ENCODE measurements at regions not wholly inside any gene's neighbourhood (a gene's known extent, or its start where the extent isn't known, plus 50 kb on each side); places are given as distances from the start of the nearest gene placed in this dataset.

DNA sequence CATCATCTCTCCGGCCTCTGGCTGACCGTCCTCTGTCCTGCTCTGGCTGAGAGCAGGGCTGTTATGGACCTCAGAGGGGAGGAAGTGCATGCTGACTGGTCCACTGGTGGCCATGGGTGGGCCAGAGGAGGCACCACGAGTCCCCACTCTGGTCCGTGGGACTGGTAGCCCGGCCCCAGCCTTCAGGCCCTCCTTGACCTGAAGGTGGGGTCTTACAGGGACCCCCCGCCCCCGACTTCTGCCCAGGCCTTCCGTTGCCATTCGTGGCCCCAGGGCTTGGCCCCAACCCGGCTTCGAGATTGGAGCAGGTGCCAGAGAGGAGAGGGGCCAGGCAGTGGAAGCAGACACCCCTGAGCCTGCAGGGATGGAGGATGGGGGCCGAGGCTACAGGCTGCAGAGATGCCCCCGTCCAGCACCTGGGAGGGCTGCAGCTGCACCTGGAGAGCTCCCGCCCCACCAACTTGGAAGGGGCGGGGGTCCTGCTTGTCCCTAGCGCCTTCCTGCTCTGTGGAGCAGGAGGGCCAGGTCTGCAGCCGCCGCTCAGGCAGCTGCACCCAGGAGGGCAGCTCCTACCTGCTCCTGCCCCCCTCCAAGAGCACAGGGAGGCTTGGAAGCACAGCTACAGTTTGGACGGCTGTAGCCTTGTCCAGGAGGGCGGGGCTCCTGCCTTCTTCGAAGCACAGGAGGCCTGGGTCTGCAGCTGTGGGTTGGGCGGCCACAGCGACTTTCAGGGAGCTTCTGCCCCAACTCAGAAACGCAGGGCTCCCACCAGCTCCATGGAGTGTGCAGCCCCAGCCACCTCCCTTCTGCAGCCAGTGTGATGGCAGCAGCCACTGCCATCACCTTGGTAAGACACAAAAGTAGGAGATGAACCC is 142.5 kb downstream of the KLF13 start:
- H3K27ac ChIP-seq (ENCODE audit: low read length): no peak overlapping the region
- no peaks in the 10 kb centered on the region for H3K4me1 ChIP-seq (ENCODE audit: control insufficient read depth in 1 of 2, insufficient read depth in 2 of 2, low read length in 2 of 2)
- H3K27me3 ChIP-seq (ENCODE audit: low read depth, low read length): no peaks in the 10 kb centered on the region
- H3K9me3 ChIP-seq (ENCODE audit: control insufficient read depth in 1 of 2, low read length in 2 of 2): no peaks in the 10 kb centered on the region
- no peak overlapping the region for H3K4me3 ChIP-seq (ENCODE audit: low read depth in 1 of 2, low read length in 2 of 2)
- H3K36me3 ChIP-seq (ENCODE audit: control insufficient read depth in 1 of 2, insufficient read depth in 2 of 2, low read length in 2 of 2): no peaks in the 10 kb centered on the region

- Histone ChIP-seq H3K36me3 (ENCODE audit: control insufficient read depth in 1 of 2, insufficient read depth in 2 of 2, low read length in 2 of 2) (no peaks in the 10 kb centered on the region), H3K27me3 (ENCODE audit: low read depth, low read length) (no peaks in the 10 kb centered on the region), H3K4me1 (ENCODE audit: control insufficient read depth in 1 of 2, insufficient read depth in 2 of 2, low read length in 2 of 2) (no peaks in the 10 kb centered on the region)
Observed at GRCh38 chr15:31469786-31470525, 143.3 kb downstream of the KLF13 start.

DNA sequence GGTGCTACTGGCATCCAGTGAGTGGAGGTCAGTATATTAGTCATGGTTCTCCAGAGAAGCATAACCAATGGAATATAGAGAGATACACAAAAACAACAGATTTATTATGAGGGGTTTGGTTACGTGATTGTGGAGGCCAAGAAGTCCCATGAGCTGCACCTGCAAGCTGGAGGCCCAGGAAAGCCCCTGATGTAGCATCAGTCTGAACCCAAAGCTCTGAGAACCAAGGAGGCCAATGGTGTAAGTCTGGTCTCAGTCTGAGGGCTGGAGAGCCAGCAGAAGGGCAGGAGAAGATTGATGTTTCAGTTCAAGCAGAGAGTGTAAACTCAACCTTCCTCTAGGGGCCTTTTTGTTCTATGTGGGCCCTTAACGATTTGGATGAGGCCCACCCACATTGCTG is 144.1 kb downstream of the KLF13 start:
- Histone ChIP-seq H3K27me3 (ENCODE audit: low read depth, low read length) (no peaks in the 10 kb centered on the region), H3K4me3 (ENCODE audit: low read depth in 1 of 2, low read length in 2 of 2) (no peak overlapping the region), H3K4me1 (ENCODE audit: control insufficient read depth in 1 of 2, insufficient read depth in 2 of 2, low read length in 2 of 2) (no peaks in the 10 kb centered on the region), H3K9me3 (ENCODE audit: control insufficient read depth in 1 of 2, low read length in 2 of 2) (no peaks in the 10 kb centered on the region), H3K36me3 (ENCODE audit: control insufficient read depth in 1 of 2, insufficient read depth in 2 of 2, low read length in 2 of 2) (no peaks in the 10 kb centered on the region), H3K27ac (ENCODE audit: low read length) (no peak overlapping the region)

More at GRCh38 chr15:31469786-31470525, 143.3 kb downstream of the KLF13 start:
- Histone ChIP-seq H3K4me3 (ENCODE audit: low read depth in 1 of 2, low read length in 2 of 2) (no peak overlapping the region), H3K27ac (ENCODE audit: low read length) (no peak overlapping the region), H3K9me3 (ENCODE audit: control insufficient read depth in 1 of 2, low read length in 2 of 2) (no peaks in the 10 kb centered on the region)

DNA sequence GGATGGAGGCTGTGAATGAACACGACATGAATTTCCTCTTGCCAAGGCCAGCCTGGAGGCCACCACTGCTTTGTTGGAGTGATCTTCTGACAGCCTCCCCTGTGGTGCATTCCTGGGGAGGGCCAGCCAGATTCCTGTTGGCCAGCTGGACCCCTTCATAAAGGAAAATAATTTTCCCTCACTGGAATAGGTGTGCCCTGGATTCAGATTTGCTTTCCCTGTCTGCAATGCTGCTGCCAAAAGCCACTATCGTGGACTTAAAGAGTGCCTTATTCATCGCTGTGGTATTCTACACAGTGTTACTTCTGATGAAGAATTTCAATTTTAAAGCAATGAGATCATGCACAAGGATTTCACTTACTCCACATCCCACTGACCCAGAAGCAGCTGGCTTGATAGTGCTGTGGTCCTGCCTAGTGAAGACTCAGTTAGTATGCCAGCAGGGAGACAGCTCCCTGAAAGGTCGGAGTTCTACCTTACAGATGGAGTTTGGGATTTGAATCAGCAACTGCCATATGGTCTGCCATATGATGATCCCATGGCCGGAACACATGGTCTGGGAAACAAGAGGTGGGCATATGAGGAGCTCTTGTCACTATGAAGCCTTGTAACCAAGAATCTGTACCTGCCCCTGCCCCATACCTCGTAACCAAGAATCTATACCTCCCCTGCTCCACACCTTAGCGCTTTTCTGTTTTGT is 145.2 kb downstream of the KLF13 start:
- Histone ChIP-seq H3K9me3 (ENCODE audit: control insufficient read depth in 1 of 2, low read length in 2 of 2) (no peaks in the 10 kb centered on the region), H3K4me3 (ENCODE audit: low read depth in 1 of 2, low read length in 2 of 2) (no peak overlapping the region), H3K27ac (ENCODE audit: low read length) (no peak overlapping the region), H3K27me3 (ENCODE audit: low read depth, low read length) (no peaks in the 10 kb centered on the region), H3K4me1 (ENCODE audit: control insufficient read depth in 1 of 2, insufficient read depth in 2 of 2, low read length in 2 of 2) (no peaks in the 10 kb centered on the region), H3K36me3 (ENCODE audit: control insufficient read depth in 1 of 2, insufficient read depth in 2 of 2, low read length in 2 of 2) (no peaks in the 10 kb centered on the region)

DNA sequence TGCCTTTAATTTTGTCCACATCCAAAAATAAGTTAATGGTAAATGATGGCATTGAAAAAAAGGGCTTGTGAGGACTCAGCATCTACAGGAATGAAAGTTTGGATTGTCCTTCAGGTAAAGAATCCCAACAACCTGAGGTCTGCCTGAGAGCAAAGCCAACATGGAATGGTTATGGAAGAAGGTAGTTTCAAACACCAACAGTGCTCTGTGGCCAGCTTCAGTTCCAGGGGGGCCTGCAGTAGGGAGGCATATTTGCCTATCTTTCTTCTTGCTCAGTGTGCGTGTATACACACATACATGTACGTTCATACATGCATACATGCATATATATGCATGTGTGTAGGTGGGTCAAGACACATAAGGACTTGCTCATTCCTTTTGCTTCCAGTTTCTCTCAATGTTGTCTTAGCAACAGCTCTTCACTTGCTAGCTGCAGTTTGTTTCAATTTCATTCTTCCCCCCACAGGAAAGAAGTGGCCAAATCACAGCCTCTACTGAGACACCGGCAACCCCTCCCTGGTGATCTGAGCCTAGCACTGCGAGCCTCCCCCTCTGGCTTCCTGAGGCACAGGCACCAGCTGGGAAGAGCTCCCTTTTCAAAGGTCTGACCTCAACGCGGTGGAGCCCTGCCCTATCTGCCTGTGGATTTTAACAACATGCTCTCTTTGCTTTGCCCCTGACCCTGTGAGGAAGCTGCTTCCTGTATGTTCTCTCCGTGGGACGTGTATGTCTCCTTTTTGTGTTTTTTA is 146.2 kb downstream of the KLF13 start:
- H3K4me1 ChIP-seq (ENCODE audit: control insufficient read depth in 1 of 2, insufficient read depth in 2 of 2, low read length in 2 of 2): no peaks in the 10 kb centered on the region
- H3K9me3 ChIP-seq (ENCODE audit: control insufficient read depth in 1 of 2, low read length in 2 of 2): no peaks in the 10 kb centered on the region
- H3K4me3 ChIP-seq (ENCODE audit: low read depth in 1 of 2, low read length in 2 of 2): no peak overlapping the region
- H3K27ac ChIP-seq (ENCODE audit: low read length): no peak overlapping the region
- H3K36me3 ChIP-seq (ENCODE audit: control insufficient read depth in 1 of 2, insufficient read depth in 2 of 2, low read length in 2 of 2): no peaks in the 10 kb centered on the region
- H3K27me3 ChIP-seq (ENCODE audit: low read depth, low read length): no peaks in the 10 kb centered on the region

- Histone ChIP-seq H3K9me3 (ENCODE audit: control insufficient read depth in 1 of 2, low read length in 2 of 2) (no peaks in the 10 kb centered on the region), H3K36me3 (ENCODE audit: control insufficient read depth in 1 of 2, insufficient read depth in 2 of 2, low read length in 2 of 2) (no peaks in the 10 kb centered on the region), H3K27me3 (ENCODE audit: low read depth, low read length) (no peaks in the 10 kb centered on the region), H3K27ac (ENCODE audit: low read length) (no peak overlapping the region), H3K4me1 (ENCODE audit: control insufficient read depth in 1 of 2, insufficient read depth in 2 of 2, low read length in 2 of 2) (no peaks in the 10 kb centered on the region), H3K4me3 (ENCODE audit: low read depth in 1 of 2, low read length in 2 of 2) (no peak overlapping the region)
Observed at GRCh38 chr15:31473385-31474058, 146.9 kb downstream of the KLF13 start.

DNA sequence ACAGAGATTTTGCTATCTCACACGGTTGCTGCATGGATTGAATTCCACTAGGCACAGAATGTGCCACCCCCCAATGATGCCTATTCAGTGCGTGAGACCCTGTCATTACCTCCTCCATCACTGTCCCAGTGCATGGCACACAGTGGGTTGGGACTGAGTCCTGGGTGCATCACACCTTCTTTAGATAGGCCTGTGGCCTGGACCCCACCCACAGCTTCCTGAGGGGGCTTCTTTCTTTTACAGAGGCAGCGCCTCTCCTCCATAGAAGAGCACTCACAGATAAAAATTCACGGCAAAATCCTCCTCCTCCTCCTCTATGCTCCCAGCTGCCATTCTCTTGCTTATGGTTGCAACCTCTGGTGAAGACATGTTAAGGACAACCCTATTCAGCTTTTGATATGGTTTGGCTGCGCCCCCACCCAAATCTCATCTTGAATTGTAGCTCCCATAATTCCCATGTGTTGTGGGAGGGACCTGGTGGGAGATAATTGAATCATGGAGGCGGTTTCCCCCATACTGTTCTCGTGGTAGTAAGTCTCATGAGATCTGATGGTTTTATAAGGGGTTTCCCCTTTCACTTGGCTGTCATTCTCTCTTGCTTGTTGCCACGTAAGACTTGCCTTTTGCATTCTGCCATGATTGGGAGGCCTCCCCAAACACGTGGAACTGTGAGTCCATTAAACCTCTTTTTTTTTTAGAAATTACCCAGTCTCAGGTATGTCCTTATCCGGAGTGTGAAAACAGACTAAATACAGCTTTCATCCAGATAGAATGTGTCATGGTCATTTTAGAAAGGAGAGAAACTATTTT is 147.6 kb downstream of the KLF13 start:
- no peak overlapping the region for H3K27ac ChIP-seq (ENCODE audit: low read length)
- H3K4me1 ChIP-seq (ENCODE audit: control insufficient read depth in 1 of 2, insufficient read depth in 2 of 2, low read length in 2 of 2): no peaks in the 10 kb centered on the region
- H3K27me3 ChIP-seq (ENCODE audit: low read depth, low read length): no peaks in the 10 kb centered on the region
- H3K9me3 ChIP-seq (ENCODE audit: control insufficient read depth in 1 of 2, low read length in 2 of 2): no peaks in the 10 kb centered on the region
- no peaks in the 10 kb centered on the region for H3K36me3 ChIP-seq (ENCODE audit: control insufficient read depth in 1 of 2, insufficient read depth in 2 of 2, low read length in 2 of 2)
- H3K4me3 ChIP-seq (ENCODE audit: low read depth in 1 of 2, low read length in 2 of 2): no peak overlapping the region

DNA sequence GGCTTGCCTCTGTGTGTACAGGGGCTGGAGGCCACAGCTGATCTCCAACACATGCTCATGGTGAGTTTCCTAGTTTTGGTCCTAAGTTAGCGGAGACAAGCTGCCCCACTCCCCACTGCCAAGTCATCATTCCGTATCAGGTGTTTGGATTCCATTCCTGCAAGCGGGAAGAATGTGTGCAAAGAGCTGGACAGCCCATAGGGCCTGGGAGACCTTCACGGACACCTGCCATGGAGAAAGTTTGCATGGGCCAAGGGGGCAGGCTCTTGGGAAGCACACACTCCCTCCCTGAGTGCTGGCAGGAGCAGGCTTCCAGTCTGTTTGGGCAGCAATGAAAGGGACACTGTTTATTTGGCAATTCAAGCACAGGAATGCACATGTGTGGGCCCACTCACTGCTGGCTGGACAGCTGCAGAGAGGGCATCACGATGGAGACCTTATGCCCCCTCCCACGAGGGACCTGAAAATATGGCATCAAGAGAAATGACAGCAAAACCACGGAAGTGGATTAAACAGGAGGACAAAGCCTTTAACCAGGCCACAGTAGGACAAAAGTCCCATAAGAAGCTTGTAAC is 149.7 kb downstream of the KLF13 start:
- no peaks in the 10 kb centered on the region for H3K9me3 ChIP-seq (ENCODE audit: control insufficient read depth in 1 of 2, low read length in 2 of 2)
- no peaks in the 10 kb centered on the region for H3K36me3 ChIP-seq (ENCODE audit: control insufficient read depth in 1 of 2, insufficient read depth in 2 of 2, low read length in 2 of 2)
- no peak overlapping the region for H3K27ac ChIP-seq (ENCODE audit: low read length)
- no peak overlapping the region for H3K4me3 ChIP-seq (ENCODE audit: low read depth in 1 of 2, low read length in 2 of 2)
- H3K27me3 ChIP-seq (ENCODE audit: low read depth, low read length): no peaks in the 10 kb centered on the region
- H3K4me1 ChIP-seq (ENCODE audit: control insufficient read depth in 1 of 2, insufficient read depth in 2 of 2, low read length in 2 of 2): no peaks in the 10 kb centered on the region

DNA sequence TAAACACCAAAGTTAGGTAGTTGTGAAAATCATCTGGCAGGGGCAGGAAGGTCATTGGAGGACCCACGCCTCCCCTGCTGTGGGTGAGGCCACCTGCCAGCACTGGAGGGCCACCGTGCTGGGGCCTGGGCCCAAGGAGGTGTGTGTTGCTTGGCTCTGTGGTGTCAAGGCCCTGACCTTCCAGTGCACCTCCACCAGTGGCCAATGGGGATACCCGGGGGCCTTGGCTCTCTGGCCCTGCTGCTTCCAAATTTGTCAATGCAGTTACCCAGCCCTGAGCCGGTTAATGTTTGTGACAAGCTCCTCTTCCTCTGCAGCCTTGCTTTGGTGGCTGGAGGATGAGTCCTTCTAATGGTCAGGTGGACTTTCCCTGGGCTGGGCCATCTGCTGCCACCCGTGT is 150.2 kb downstream of the KLF13 start:
- Histone ChIP-seq H3K4me1 (ENCODE audit: control insufficient read depth in 1 of 2, insufficient read depth in 2 of 2, low read length in 2 of 2) (no peaks in the 10 kb centered on the region), H3K27ac (ENCODE audit: low read length) (no peak overlapping the region), H3K36me3 (ENCODE audit: control insufficient read depth in 1 of 2, insufficient read depth in 2 of 2, low read length in 2 of 2) (no peaks in the 10 kb centered on the region), H3K9me3 (ENCODE audit: control insufficient read depth in 1 of 2, low read length in 2 of 2) (no peaks in the 10 kb centered on the region), H3K27me3 (ENCODE audit: low read depth, low read length) (no peaks in the 10 kb centered on the region), H3K4me3 (ENCODE audit: low read depth in 1 of 2, low read length in 2 of 2) (no peak overlapping the region)

GRCh38 chr15:31477301-31477700 is 150.7 kb downstream of the KLF13 start:
- Histone ChIP-seq H3K9me3 (ENCODE audit: control insufficient read depth in 1 of 2, low read length in 2 of 2) (no peaks in the 10 kb centered on the region), H3K36me3 (ENCODE audit: control insufficient read depth in 1 of 2, insufficient read depth in 2 of 2, low read length in 2 of 2) (no peaks in the 10 kb centered on the region), H3K27ac (ENCODE audit: low read length) (no peak overlapping the region), H3K27me3 (ENCODE audit: low read depth, low read length) (no peaks in the 10 kb centered on the region), H3K4me1 (ENCODE audit: control insufficient read depth in 1 of 2, insufficient read depth in 2 of 2, low read length in 2 of 2) (no peaks in the 10 kb centered on the region), H3K4me3 (ENCODE audit: low read depth in 1 of 2, low read length in 2 of 2) (no peak overlapping the region)

Measured in muscle layer of duodenum (tissue), 2 donors.